ENCODE measurements at regions not wholly inside any gene's neighbourhood (a gene's known extent, or its start where the extent isn't known, plus 50 kb on each side); places are given as distances from the start of the nearest gene placed in this dataset.

GRCh38 chr12:60259225-60259624 lies 663.4 kb downstream of the SLC16A7 start:
- DNase-seq, result no peak

GRCh38 chr12:60262378-60262777 lies 666.5 kb downstream of the SLC16A7 start:
- DNase-seq, result no peak

- DNase-seq, result no peak
Measured at GRCh38 chr12:60263161-60263560, 667.3 kb downstream of the SLC16A7 start.

GRCh38 chr12:60263836-60264493 lies 668.1 kb downstream of the SLC16A7 start:
- DNase-seq, result no peak

GRCh38 chr12:60265741-60266140 lies 669.9 kb downstream of the SLC16A7 start:
- no peak for DNase-seq

GRCh38 chr12:60266381-60266852 lies 670.6 kb downstream of the SLC16A7 start:
- DNase-seq, result no peak

GRCh38 chr12:60269611-60270269 lies 673.9 kb downstream of the SLC16A7 start:
- no peak for DNase-seq

GRCh38 chr12:60271816-60272215 lies 676.0 kb downstream of the SLC16A7 start:
- DNase-seq, result no peak

- DNase-seq, result no peak
Measured at GRCh38 chr12:60278209-60278608, 682.4 kb downstream of the SLC16A7 start.

GRCh38 chr12:60279221-60279620 lies 683.4 kb downstream of the SLC16A7 start:
- DNase-seq, result no peak

GRCh38 chr12:60281522-60281921 lies 685.7 kb downstream of the SLC16A7 start:
- DNase-seq, result no peak

- no peak for DNase-seq
Measured at GRCh38 chr12:60290532-60290931, 694.7 kb downstream of the SLC16A7 start.

- DNase-seq, result no peak
Measured at GRCh38 chr12:60308366-60308991, 712.6 kb downstream of the SLC16A7 start.

- DNase-seq, result no peak
Measured at GRCh38 chr12:60311940-60312339, 716.1 kb downstream of the SLC16A7 start.

GRCh38 chr12:60317361-60317760 lies 721.5 kb downstream of the SLC16A7 start:
- no peak for DNase-seq

- no peak for DNase-seq
Measured at GRCh38 chr12:60324746-60325145, 728.9 kb downstream of the SLC16A7 start.

- no peak for DNase-seq
Measured at GRCh38 chr12:60333461-60333860, 737.6 kb downstream of the SLC16A7 start.

- DNase-seq, result no peak
Measured at GRCh38 chr12:60335745-60336144, 739.9 kb downstream of the SLC16A7 start.

GRCh38 chr12:60337839-60338549 lies 742.2 kb downstream of the SLC16A7 start:
- no peak for DNase-seq

- no peak for DNase-seq
Measured at GRCh38 chr12:60345442-60345841, 749.6 kb downstream of the SLC16A7 start.

GRCh38 chr12:60349232-60349978 lies 753.6 kb downstream of the SLC16A7 start:
- no peak for DNase-seq

GRCh38 chr12:60387356-60387755 lies 791.5 kb downstream of the SLC16A7 start:
- DNase-seq, result no peak

GRCh38 chr12:60391051-60391450 lies 795.2 kb downstream of the SLC16A7 start:
- no peak for DNase-seq
